ENCODE measurements at regions not wholly inside any gene's neighbourhood (a gene's known extent, or its start where the extent isn't known, plus 50 kb on each side); places are given as distances from the start of the nearest gene placed in this dataset.

- Histone ChIP-seq H3K36me3 (ENCODE audit: control insufficient read depth in 4 of 4, insufficient read depth in 3 of 4, low read depth in 1 of 4, low read length in 3 of 4) (no peaks in the 10 kb centered on the region), H3K4me1 (ENCODE audit: control insufficient read depth in 4 of 4, insufficient read depth in 4 of 4, low read length in 3 of 4) (no peaks in the 10 kb centered on the region), H3K4me3 (ENCODE audit: low read depth in 1 of 3, low read length in 3 of 3) (no peak overlapping the region), H3K9ac (ENCODE audit: low read depth in 1 of 2, low read length in 2 of 2) (no peak overlapping the region), H3K27me3 (ENCODE audit: control insufficient read depth in 4 of 4, insufficient read depth in 4 of 4, low read length in 3 of 4) (no peaks in the 10 kb centered on the region), H3K9me3 (ENCODE audit: control insufficient read depth in 4 of 4, low read length in 3 of 4) (peaks cover 0 to 2% (median 0%) of the 10 kb centered on the region in 4 donors), H3K27ac (ENCODE audit: low read depth in 1 of 2, low read length in 2 of 2) (no peak overlapping the region)
- 67% methylated on average over 5 of the region's 5 CpGs for WGBS
- DNase-seq (ENCODE audit: low spot score) = no peak
- TF ChIP-seq ATF3 (IDR thresholded peaks at IDR 0.05) (no peak), TAF1 (conservative IDR thresholded peaks at IDR 0.05) (no peak), SP1 (IDR thresholded peaks at IDR 0.05) (no peak), EGR1 (IDR thresholded peaks at IDR 0.05; ENCODE audit: low read depth in 2 of 2) (no peak), CTCF (IDR thresholded peaks at IDR 0.05; ENCODE audit: low read depth, low read length, missing input control) (no peak), GABPA (IDR thresholded peaks at IDR 0.05 in 1 of 2, conservative IDR thresholded peaks at IDR 0.05 in 1 of 2) (no peak), RAD21 (IDR thresholded peaks at IDR 0.05) (no peak), RXRA (IDR thresholded peaks at IDR 0.05) (no peak), HNF4A (conservative IDR thresholded peaks at IDR 0.05) (no peak), YY1 (IDR thresholded peaks at IDR 0.05) (no peak), ZBTB33 (IDR thresholded peaks at IDR 0.05) (no peak), HNF4G (IDR thresholded peaks at IDR 0.05) (no peak)
Measured at GRCh38 chr2:2493496-2493895, 162.4 kb upstream of the MYT1L start.

GRCh38 chr2:2492800-2493199 is 161.7 kb upstream of the MYT1L start:
- TF ChIP-seq CTCF (IDR thresholded peaks at IDR 0.05; ENCODE audit: low read depth, low read length, missing input control) (no peak), RXRA (IDR thresholded peaks at IDR 0.05) (no peak)
- Histone ChIP-seq H3K4me3 (ENCODE audit: low read depth in 1 of 3, low read length in 3 of 3) (no peak overlapping the region), H3K9ac (ENCODE audit: low read depth in 1 of 2, low read length in 2 of 2) (no peak overlapping the region), H3K27me3 (ENCODE audit: control insufficient read depth in 4 of 4, insufficient read depth in 4 of 4, low read length in 3 of 4) (no peaks in the 10 kb centered on the region), H3K4me1 (ENCODE audit: control insufficient read depth in 4 of 4, insufficient read depth in 4 of 4, low read length in 3 of 4) (no peaks in the 10 kb centered on the region), H3K9me3 (ENCODE audit: control insufficient read depth in 4 of 4, low read length in 3 of 4) (peaks cover 0 to 2% (median 0%) of the 10 kb centered on the region in 4 donors), H3K27ac (ENCODE audit: low read depth in 1 of 2, low read length in 2 of 2) (no peak overlapping the region), H3K36me3 (ENCODE audit: control insufficient read depth in 4 of 4, insufficient read depth in 3 of 4, low read depth in 1 of 4, low read length in 3 of 4) (no peaks in the 10 kb centered on the region)
- WGBS = 63% methylated on average over 4 of the region's 4 CpGs
- no peak for DNase-seq (ENCODE audit: low spot score)

All from liver (tissue), 8 donors.